ENCODE measurements at regions not wholly inside any gene's neighbourhood (a gene's known extent, or its start where the extent isn't known, plus 50 kb on each side); places are given as distances from the start of the nearest gene placed in this dataset.

GRCh38 chr6:122558080-122558479 lies 52.1 kb upstream of the PKIB start:
- FAIRE-seq (no peak), DNase-seq (ENCODE audit: low read depth, low spot score) (no peak)
- Histone ChIP-seq H3K27ac (ENCODE audit: control insufficient read depth, insufficient read depth, low read length) (no peak overlapping the region), H4K20me1 (ENCODE audit: control insufficient read depth, extremely low read depth, insufficient read depth, low read length) (no peaks in the 10 kb centered on the region), H3K36me3 (ENCODE audit: control insufficient read depth in 2 of 2, extremely low read depth in 1 of 2, insufficient read depth in 2 of 2, low read length in 2 of 2) (no peaks in the 10 kb centered on the region), H3K9me3 (ENCODE audit: control insufficient read depth, low read depth, low read length) (no peaks in the 10 kb centered on the region), H3K4me2 (ENCODE audit: control insufficient read depth, extremely low read depth, insufficient read depth, low read depth, low read length) (no peak overlapping the region), H3K4me1 (ENCODE audit: control insufficient read depth, extremely low read depth, insufficient read depth, low read length) (no peaks in the 10 kb centered on the region), H3K27me3 (ENCODE audit: control insufficient read depth, extremely low read depth, insufficient read depth, low read length) (no peaks in the 10 kb centered on the region), H3K4me3 (ENCODE audit: control insufficient read depth in 2 of 3, extremely low read depth in 1 of 3, insufficient read depth in 2 of 3, low read depth in 1 of 3, low read length in 3 of 3) (no peak overlapping the region), H3K9ac (ENCODE audit: control insufficient read depth, extremely low read depth, insufficient read depth, low read length) (no peak overlapping the region), H3K9me1 (ENCODE audit: control insufficient read depth, extremely low read depth, insufficient read depth, low read length) (no peaks in the 10 kb centered on the region), H3K79me2 (ENCODE audit: control insufficient read depth, insufficient read depth, low read length) (no peaks in the 10 kb centered on the region), H2AFZ (ENCODE audit: control insufficient read depth, low read length) (no peak overlapping the region)
- dilution Hi-C loops (cut with MboI; ENCODE audit: extremely low pct_ligation_motif_present, low sequenced_read_pairs), result no loop called here
- no peak for TF ChIP-seq CTCF (optimal IDR thresholded peaks at IDR 0.05 in 1 of 3, IDR thresholded peaks at IDR 0.05 in 1 of 3, conservative IDR thresholded peaks at IDR 0.05 in 1 of 3; ENCODE audit: extremely low read depth in 1 of 3, insufficient read depth in 2 of 3, low read length in 3 of 3)
- no peak for TF ChIP-seq EZH2 (IDR thresholded peaks at IDR 0.05; ENCODE audit: low read length)
